ENCODE measurements at regions not wholly inside any gene's neighbourhood (a gene's known extent, or its start where the extent isn't known, plus 50 kb on each side); places are given as distances from the start of the nearest gene placed in this dataset.

DNA sequence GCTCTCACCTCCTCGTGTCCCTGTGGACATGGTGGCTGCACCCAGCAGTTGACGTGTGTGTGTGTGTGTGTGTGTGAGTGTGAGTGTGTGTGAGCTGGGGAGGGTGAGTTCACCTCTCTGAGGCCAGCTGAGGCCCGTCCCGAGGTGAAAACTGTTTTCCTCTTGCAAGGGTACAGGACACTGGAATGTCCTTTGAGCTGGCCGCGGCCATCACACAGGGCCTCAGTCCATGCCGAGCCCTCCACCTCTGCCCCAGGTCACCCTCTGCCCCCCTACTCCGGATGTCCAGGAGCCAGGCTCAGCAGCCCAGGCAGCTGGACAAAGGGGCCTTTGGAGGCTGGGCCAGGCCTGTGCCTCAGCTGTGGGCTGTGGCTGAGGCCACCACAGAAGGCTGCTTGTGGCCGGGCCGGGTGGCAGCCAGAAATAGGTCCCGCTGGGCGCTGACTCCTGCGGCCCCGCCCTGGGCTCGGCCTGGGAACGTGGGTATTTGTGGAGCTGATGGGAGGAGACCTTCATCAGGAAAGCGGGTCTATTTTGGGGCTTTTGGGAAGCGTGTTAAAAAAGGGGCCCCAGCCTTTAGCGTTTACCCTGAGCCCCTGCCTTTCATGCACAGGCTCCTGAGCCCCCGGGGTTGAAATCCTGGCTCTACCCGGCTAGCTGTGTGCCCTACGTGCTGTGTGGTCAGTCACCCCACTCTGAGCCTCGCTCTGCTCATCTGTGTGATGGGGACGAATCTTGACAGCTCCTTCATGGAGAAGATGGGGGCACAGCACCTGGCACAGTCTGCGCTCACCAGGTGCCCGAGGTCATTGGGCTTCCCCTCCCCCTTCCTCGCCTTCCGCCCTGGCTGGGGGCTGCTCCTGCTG is 75.1 kb upstream of the IER5L start:
- TF ChIP-seq ZNF274 (IDR thresholded peaks at IDR 0.05; ENCODE audit: low read depth, low read length) (no peak), SUZ12 (IDR thresholded peaks at IDR 0.05; ENCODE audit: extremely low read depth, insufficient read depth, insufficient read length) (no peak), YY1 (IDR thresholded peaks at IDR 0.05; ENCODE audit: insufficient read depth, insufficient read length) (no peak)
